SKM-1 (cell line): ENCODE measurements at regions not wholly inside any gene's neighbourhood (a gene's known extent, or its start where the extent isn't known, plus 50 kb on each side); places are given as distances from the start of the nearest gene placed in this dataset.

ENCODE experiments used
- DNase-seq: peaks from one replicate; lab custom pipeline; 2025; ENCODE audit not compliant: unreplicated experiment; lab: John Stamatoyannopoulos, UW

- no peak for DNase-seq
Observed at GRCh38 chr22:47589271-47590250, 827.1 kb downstream of the TBC1D22A start.

DNA sequence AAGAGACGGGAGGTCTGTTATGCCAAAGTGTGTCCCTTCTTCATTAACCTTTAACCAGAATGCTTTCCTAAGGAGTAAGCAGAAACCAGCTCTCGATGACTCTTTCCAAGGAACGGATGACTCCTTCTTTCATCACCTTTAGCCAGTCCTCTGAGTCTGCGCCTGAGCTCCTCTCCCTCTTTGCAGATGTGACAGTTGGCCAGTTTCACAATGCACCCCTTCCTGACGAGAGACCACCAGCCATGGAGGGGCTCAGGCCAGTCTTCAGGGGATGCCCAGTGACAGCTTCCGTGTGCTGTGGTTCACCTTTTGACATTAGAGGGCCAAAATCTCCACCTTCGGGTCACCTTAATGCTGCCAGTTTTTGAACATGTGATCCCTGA is 826.1 kb downstream of the TBC1D22A start:
- no peak for DNase-seq

GRCh38 chr22:47587861-47588577 is 825.6 kb downstream of the TBC1D22A start:
- no peak for DNase-seq

DNA sequence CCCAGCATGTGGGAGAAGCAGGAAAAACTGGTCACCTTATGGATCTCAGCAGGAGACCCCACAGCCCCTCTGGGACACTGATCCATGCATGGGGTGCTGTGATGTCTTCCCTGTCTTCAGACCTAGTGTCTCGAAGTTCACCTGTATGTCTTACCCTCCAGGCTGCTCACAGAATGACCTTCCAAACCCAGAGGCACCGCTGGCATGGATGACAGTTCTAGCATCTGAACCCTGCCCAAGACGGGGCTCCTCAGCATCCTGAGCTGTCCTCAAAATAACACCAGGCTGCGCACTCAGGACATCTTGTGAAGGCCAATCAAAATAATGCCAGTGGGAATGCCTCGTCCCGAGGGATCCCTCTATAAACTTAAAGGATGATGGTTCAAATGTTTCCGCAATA is 824.9 kb downstream of the TBC1D22A start:
- no peak for DNase-seq

DNA sequence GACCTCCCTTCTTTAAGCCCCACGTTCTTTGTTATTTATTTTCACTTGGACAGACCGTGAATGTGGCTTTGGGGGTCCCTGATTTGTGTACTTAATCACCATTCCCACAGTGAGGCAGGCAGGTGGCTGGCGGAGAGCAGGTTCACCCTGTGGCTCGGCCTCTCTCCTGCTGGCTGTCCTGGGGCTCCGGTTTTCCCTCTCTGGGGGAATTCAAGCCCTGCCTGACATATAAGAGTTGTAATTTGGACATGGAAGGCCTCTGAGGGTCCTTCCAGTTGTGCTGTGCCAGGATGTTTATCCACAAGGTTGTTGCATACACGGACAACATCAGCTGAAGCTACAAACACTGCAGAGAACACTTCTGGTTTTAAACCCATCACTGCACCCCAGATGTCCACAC is 824.5 kb downstream of the TBC1D22A start:
- no peak for DNase-seq

- DNase-seq = no peak
Observed at GRCh38 chr22:47586038-47586437, 823.6 kb downstream of the TBC1D22A start.

GRCh38 chr22:47583959-47584562 is 821.6 kb downstream of the TBC1D22A start:
- DNase-seq = no peak

GRCh38 chr22:47582067-47582466 is 819.6 kb downstream of the TBC1D22A start:
- DNase-seq = no peak

- no peak for DNase-seq
Observed at GRCh38 chr22:47580121-47580520, 817.7 kb downstream of the TBC1D22A start.

- no peak for DNase-seq
Observed at GRCh38 chr22:47576908-47577307, 814.5 kb downstream of the TBC1D22A start.

DNA sequence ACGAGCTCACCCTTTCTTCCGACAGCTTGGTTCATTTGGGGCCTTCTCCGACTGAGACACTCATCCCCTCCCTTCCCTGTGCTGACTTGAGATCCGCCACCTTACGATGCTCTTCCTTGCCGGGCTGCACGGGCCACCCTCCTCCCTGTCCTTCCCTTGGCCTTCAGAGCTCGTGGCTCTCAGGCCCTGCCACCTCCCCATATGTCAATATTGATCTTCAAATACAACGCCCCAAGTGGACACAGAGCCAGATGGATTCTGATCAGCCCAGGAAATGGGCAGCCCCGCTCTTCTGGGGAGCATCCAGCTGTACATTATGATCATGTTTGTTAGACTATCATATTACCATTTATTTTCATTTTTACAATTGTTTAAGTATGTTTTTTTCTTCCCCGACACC is 812.8 kb downstream of the TBC1D22A start:
- DNase-seq = no peak

GRCh38 chr22:47574556-47574955 is 812.1 kb downstream of the TBC1D22A start:
- no peak for DNase-seq

GRCh38 chr22:47573141-47573540 is 810.7 kb downstream of the TBC1D22A start:
- no peak for DNase-seq

- DNase-seq = no peak
Observed at GRCh38 chr22:47572443-47572842, 810.0 kb downstream of the TBC1D22A start.

GRCh38 chr22:47571616-47572015 is 809.2 kb downstream of the TBC1D22A start:
- no peak for DNase-seq

GRCh38 chr22:47570851-47571250 is 808.4 kb downstream of the TBC1D22A start:
- no peak for DNase-seq

- no peak for DNase-seq
Observed at GRCh38 chr22:47570300-47570685, 807.8 kb downstream of the TBC1D22A start.

DNA sequence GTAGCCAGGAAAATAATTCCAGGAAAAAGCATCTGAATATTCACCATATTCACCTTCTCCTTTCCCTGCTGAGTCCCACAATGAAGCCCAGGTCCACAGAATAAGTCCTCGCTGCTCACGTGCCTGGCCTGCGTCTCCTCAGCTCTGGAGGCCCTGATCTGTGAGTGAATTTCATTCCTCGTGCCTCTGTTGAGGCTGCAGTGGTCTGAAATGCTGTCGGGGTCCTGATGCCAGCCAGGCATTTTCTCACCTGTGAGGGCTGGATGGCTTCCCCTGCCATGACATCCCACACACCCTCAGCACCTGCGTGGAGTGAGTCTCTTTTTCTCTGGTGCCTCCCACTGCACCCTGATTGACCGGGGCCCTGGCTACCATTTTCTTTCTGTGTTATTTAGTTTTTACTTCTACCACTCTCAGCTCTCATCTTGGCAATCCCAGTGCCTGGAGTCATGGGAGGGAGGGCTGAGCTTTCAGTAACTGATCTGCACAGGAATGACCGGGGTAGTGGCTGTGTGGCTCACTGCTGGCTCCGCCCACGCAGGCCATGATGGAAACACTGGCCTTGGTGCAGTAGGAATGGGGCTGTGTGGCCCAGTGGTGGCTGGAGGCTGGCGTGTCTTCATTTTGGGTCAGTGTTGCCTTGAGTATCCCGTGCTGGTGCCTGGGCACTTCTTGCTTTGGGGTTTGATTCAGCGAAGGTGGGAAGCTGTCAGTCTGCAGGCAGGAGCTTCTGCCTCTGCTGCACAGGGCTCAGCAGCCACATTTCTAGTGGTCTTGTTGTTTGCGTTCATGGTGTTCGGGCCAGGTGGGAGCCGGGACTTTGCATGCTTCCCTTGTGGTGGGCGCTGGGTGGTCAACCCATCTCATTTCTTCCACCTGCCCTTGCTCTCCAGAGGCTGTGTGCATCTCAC is 807.2 kb downstream of the TBC1D22A start:
- no peak for DNase-seq

DNA sequence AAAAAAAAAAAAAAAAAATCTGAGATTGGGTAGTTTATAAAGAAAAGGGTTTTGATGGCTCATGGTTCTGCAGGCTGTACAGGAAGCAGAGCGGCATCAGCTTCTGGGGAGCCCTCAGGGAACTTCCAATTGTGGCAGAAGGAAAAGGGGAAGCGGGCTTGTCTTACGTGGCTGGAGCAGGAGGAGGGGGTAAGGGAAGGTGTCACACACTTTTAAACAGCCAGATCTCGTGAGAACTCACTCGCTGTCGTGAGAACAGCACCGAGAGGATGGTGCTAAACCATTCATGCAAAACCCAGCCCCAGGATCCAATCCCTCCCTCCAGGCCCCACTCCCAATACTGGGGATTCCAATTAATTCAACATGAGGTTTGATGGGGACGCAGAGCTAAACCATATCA is 806.2 kb downstream of the TBC1D22A start:
- DNase-seq = no peak

- DNase-seq = no peak
Observed at GRCh38 chr22:47567126-47568090, 805.0 kb downstream of the TBC1D22A start.
